Upper lobe of left lung (tissue), 4 donors: ENCODE measurements at regions not wholly inside any gene's neighbourhood (a gene's known extent, or its start where the extent isn't known, plus 50 kb on each side); places are given as distances from the start of the nearest gene placed in this dataset.
"Not testable (repeated sequence)": the region's sequence is repeated elsewhere in the genome, so short reads cannot be mapped to it uniquely, and the experiment has no call there.

ENCODE experiments used
- POLR2A ChIP-seq, 4 donors: fragments of 450-650 bp; IDR thresholded peaks; one replicate each; pipeline ENCODE4 v1.5.1; 2016 to 2017; ENCODE audit warnings: antibody characterized with exemption in 4 of 4, mild to moderate bottlenecking in 2 of 4
- POLR2AphosphoS5 ChIP-seq, 2 donors: sonication (generic); formaldehyde crosslinking; IDR thresholded peaks; one replicate each; pipeline ENCODE4 v1.5.1; 2017; ENCODE audit warnings: antibody characterized with exemption in 2 of 2
- TF ChIP-seq, protein P1 (sequence below), 6 experiments: fragments of 450-650 bp in 4 of 6; fragments of 200-600 bp in 2 of 6; sonication (generic) in 2 of 6; IDR thresholded peaks; one replicate each; pipeline ENCODE4 v1.5.1; 2016 to 2019; ENCODE audit warnings: antibody characterized with exemption in 6 of 6

DNA sequence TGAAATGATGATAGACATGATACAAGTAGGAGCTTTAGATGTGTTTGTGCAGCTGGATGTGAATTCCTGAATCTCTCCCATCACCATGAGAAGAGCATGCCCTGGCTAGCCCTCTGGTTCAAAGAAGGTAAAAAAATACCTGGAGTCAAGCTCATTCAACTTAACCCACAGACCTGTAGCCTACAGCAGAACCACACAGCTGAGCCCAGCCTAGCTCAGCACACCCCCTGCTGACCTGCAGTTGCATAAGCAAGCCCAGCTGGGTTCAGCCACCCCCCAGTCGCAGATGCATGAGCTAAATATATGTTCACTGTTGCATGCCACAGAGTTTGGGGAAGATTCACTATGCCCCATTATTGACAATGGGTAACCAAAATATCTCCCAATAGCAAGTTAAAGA, 200.2 kb downstream of the NPIPA8 start:
- TF ChIP-seq, protein P1, sequence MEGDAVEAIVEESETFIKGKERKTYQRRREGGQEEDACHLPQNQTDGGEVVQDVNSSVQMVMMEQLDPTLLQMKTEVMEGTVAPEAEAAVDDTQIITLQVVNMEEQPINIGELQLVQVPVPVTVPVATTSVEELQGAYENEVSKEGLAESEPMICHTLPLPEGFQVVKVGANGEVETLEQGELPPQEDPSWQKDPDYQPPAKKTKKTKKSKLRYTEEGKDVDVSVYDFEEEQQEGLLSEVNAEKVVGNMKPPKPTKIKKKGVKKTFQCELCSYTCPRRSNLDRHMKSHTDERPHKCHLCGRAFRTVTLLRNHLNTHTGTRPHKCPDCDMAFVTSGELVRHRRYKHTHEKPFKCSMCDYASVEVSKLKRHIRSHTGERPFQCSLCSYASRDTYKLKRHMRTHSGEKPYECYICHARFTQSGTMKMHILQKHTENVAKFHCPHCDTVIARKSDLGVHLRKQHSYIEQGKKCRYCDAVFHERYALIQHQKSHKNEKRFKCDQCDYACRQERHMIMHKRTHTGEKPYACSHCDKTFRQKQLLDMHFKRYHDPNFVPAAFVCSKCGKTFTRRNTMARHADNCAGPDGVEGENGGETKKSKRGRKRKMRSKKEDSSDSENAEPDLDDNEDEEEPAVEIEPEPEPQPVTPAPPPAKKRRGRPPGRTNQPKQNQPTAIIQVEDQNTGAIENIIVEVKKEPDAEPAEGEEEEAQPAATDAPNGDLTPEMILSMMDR (IDR thresholded peaks at IDR 0.05), result not testable (repeated sequence)
- not testable (repeated sequence) for TF ChIP-seq POLR2A, POLR2AphosphoS5 (IDR thresholded peaks at IDR 0.05)
